Activated CD4-positive, alpha-beta memory T cell treated with anti-CD3 and anti-CD28 coated beads, Interleukin-2, amount 10 ng/mL, durations not matched to agents 7 days and 5 days (primary cell): ENCODE measurements at regions not wholly inside any gene's neighbourhood (a gene's known extent, or its start where the extent isn't known, plus 50 kb on each side); places are given as distances from the start of the nearest gene placed in this dataset.

Experiments used
- CTCF ChIA-PET: fragments of 350-600 bp; sonication (Branson Sonifier 250); formaldehyde crosslinking; loops from one replicate; lab custom pipeline; 2021; ENCODE audit warnings: antibody characterized with exemption, inconsistent platforms; lab: Charles Lee
- POLR2A ChIA-PET: fragments of 350-600 bp; sonication (Branson Sonifier 250); formaldehyde crosslinking; loops from one replicate; lab custom pipeline; 2021; ENCODE audit warnings: antibody characterized with exemption; lab: Charles Lee
- DNase-seq: peaks from one replicate; pipeline ENCODE4 v3.0.0-alpha.2; 2020
- H3K27ac Mint-ChIP-seq: one replicate; pipeline ENCODE4 v1.8.0; 2021; ENCODE audit warnings: mild to moderate bottlenecking, mixed read lengths
- H3K27me3 Mint-ChIP-seq: one replicate; pipeline ENCODE4 v1.8.0; 2021; ENCODE audit warnings: mixed read lengths
- H3K36me3 Mint-ChIP-seq: one replicate; pipeline ENCODE4 v1.8.0; 2021; ENCODE audit warnings: low read depth, mixed read lengths
- H3K4me1 Mint-ChIP-seq: one replicate; pipeline ENCODE4 v1.8.0; 2021; ENCODE audit warnings: mixed read lengths
- H3K4me3 Mint-ChIP-seq: one replicate; pipeline ENCODE4 v1.8.0; 2021; ENCODE audit warnings: mild to moderate bottlenecking, mixed read lengths
- H3K9me3 Mint-ChIP-seq: one replicate; pipeline ENCODE4 v1.8.0; 2021; ENCODE audit warnings: mixed read lengths

DNA sequence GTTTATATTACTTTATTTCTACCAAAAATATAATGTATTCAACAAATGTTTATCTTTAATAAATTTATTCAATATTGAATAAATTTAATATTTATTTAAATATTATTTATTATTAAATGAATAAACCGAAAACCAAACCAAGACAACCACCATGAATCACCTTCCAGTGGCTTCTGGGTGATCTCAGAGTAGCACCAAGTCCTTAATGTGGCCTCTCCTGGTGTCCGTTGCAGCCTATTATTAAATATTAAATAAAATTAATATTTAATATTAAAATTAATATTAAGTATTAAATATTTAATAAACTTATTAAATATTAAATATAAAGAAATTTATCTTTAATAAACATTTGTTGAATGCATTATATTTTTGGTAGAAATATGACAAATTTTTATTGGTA, 143.3 kb upstream of the PLPP4 start:
- no peaks in the 10 kb centered on the region for H3K4me1 Mint-ChIP-seq
- ChIA-PET CTCF (no interaction called here), POLR2A (no interaction called here)
- no peak overlapping the region for H3K4me3 Mint-ChIP-seq
- no peaks in the 10 kb centered on the region for H3K36me3 Mint-ChIP-seq
- no peak for DNase-seq
- H3K9me3 Mint-ChIP-seq, result no peaks in the 10 kb centered on the region
- no peak overlapping the region for H3K27ac Mint-ChIP-seq
- H3K27me3 Mint-ChIP-seq, result no peaks in the 10 kb centered on the region

DNA sequence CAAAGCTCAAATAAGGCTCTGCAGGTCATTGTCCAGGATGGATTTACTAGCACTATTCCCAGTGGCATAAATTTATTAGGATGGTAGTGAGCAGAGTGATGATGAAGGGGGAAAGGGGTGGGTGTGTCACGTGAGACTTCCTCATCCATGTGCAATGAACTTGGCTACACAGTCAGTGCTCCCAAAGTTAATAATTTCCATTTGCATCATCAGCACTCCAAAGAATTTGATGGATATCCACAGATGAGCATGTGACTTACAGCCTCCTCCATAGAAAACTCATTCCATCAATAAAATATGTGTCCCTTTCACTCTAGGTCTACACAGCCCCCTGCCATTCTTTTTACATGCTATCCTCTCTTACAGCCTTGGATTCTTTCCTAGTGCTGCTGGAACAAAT, 142.6 kb upstream of the PLPP4 start:
- ChIA-PET POLR2A (no interaction called here), CTCF (no interaction called here)
- no peaks in the 10 kb centered on the region for H3K9me3 Mint-ChIP-seq
- H3K27me3 Mint-ChIP-seq, result no peaks in the 10 kb centered on the region
- no peaks in the 10 kb centered on the region for H3K4me1 Mint-ChIP-seq
- H3K4me3 Mint-ChIP-seq, result no peak overlapping the region
- no peak for DNase-seq
- H3K36me3 Mint-ChIP-seq, result no peaks in the 10 kb centered on the region
- no peak overlapping the region for H3K27ac Mint-ChIP-seq

DNA sequence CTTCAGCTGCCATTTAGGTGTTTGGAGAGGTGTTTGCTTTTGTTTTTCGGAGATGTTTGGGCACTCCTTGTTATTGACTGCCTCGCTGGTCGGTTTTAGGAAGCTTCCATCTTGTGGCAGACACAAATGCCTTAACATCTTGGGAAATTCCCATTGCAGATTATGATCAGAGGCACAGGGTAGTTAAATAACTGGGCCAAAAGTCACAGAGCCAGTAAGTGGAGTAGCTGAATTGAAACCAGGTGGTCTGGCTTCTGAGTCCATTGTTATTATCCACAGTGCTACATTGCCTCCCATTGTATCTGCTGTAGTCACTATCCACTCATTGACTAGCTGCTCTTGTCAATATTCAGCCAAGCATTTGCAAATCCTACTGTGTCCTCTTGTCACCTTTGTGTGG, 138.2 kb upstream of the PLPP4 start:
- Mint-ChIP-seq H3K4me1 (no peaks in the 10 kb centered on the region), H3K27ac (no peak overlapping the region), H3K4me3 (no peak overlapping the region), H3K9me3 (no peaks in the 10 kb centered on the region), H3K36me3 (no peaks in the 10 kb centered on the region), H3K27me3 (peaks cover 3% of the 10 kb centered on the region)
- CTCF ChIA-PET, result no interaction called here
- POLR2A ChIA-PET, result no interaction called here
- DNase-seq, result no peak

DNA sequence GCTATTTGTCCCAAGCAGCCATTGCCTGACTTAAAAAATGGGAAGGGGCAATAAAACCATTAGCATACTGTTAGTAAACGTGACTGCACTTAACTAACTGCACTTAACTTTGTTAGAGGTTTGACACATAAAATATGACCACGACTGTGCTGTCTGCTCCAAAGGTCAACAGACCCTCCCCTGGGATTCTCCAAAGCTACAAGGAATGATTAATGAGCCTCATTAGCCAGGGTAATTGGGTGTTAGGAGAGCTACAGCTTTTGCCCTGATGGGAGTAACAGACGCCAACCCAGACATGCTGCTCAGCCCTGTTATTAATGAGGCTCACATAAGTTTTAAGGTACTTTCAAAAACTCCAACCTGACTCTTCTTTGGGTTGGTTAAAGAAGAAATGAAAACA, 129.4 kb upstream of the PLPP4 start:
- CTCF ChIA-PET, result interaction anchor here (1.6 kb wide), 1 partner anchor 9 kb away, joined by 5 read pairs; no protein-coding TSS in a partner anchor

DNA sequence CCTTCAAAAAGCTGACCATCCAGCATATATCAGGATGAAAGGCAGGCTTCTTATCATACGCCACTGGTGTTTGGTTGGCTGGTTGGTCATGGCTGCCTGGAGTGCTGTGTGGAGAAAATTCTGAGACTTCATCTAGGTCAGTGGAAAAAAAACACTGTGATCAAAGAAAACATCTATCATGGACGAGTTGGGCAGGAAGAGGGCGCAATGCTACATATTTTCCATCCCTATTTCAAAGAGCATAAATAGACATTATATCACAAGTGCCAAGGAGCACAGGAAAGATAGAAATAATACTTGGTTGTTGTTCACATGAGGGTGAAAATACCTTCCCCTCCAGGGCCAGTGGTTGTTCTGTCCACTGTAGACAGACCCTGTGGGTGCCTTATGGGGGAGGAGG, 128.4 kb upstream of the PLPP4 start:
- ChIA-PET CTCF (no interaction called here), POLR2A (no interaction called here)
- no peaks in the 10 kb centered on the region for H3K27me3 Mint-ChIP-seq
- DNase-seq, result no peak
- no peaks in the 10 kb centered on the region for H3K9me3 Mint-ChIP-seq
- no peaks in the 10 kb centered on the region for H3K36me3 Mint-ChIP-seq
- no peak overlapping the region for H3K4me3 Mint-ChIP-seq
- no peaks in the 10 kb centered on the region for H3K4me1 Mint-ChIP-seq
- H3K27ac Mint-ChIP-seq, result no peak overlapping the region

More for the DNA sequence above, 129.4 kb upstream of the PLPP4 start:
- Mint-ChIP-seq H3K36me3 (no peaks in the 10 kb centered on the region), H3K4me3 (no peak overlapping the region), H3K27ac (no peak overlapping the region), H3K27me3 (no peaks in the 10 kb centered on the region), H3K4me1 (no peaks in the 10 kb centered on the region), H3K9me3 (no peaks in the 10 kb centered on the region)
- POLR2A ChIA-PET, result no interaction called here
- no peak for DNase-seq

DNA sequence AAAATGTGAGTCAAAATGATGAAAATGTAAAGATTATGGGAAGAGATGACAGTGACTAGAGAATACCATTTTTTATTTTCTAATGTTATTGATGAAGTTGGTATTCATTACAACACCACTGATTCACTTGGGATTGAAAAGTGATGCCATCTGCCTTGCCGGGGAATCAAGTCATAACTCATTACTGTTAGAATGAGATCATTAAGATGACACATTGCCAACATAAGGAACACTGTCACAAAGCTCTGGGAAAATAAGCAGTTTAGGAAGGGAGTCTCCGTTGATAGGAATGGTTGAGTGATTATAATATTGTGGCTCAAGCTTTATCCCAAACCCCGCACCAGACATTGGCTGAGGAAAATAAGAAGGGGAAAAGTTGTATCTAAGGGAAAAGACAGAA, 121.5 kb upstream of the PLPP4 start:
- CTCF ChIA-PET, result interaction anchor here (1.0 kb wide), 1 partner anchor 114 kb away, joined by 4 read pairs; no protein-coding TSS in a partner anchor
- H3K4me1 Mint-ChIP-seq, result no peaks in the 10 kb centered on the region
- POLR2A ChIA-PET, result no interaction called here
- H3K9me3 Mint-ChIP-seq, result no peaks in the 10 kb centered on the region
- no peaks in the 10 kb centered on the region for H3K36me3 Mint-ChIP-seq
- H3K27me3 Mint-ChIP-seq, result peaks cover 6% of the 10 kb centered on the region
- H3K4me3 Mint-ChIP-seq, result no peak overlapping the region
- H3K27ac Mint-ChIP-seq, result no peak overlapping the region
- no peak for DNase-seq

DNA sequence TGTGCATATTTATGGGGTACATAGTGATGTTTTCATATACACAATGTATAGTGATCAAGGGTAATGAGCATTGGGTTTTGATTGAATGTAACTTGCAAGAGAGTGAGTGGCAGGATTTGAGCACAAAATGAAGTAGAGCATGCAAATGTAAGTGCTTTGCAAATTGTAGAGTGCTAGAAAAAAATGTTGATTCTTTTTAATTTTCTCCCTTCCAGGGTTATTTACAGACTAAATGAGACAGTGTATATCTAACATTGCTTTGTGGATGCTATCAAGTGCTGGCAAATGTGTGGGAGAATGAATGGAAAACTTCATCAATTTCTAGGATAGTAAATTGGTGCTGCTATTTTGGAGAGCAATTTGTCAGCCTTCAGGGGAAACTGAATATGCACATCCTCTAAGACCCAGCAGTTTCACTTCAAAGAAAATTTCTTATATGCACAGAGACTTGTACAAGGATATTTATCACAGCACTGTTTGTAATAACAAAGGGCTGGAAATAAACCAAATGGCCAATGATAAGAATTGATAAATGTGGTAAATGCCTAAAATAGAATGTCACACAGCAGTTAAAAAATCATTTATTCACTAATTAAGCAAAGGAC, 120.6 kb upstream of the PLPP4 start:
- Mint-ChIP-seq H3K27me3 (peaks cover 6% of the 10 kb centered on the region), H3K9me3 (no peaks in the 10 kb centered on the region), H3K27ac (no peak overlapping the region), H3K4me1 (no peaks in the 10 kb centered on the region), H3K36me3 (no peaks in the 10 kb centered on the region), H3K4me3 (no peak overlapping the region)
- POLR2A ChIA-PET, result no interaction called here
- DNase-seq, result no peak
- CTCF ChIA-PET, result interaction anchor here (0.6 to 1.7 kb wide), 8 partner anchors 9 to 586 kb away, joined by 3 to 14 read pairs (median 4); no protein-coding TSS in a partner anchor

DNA sequence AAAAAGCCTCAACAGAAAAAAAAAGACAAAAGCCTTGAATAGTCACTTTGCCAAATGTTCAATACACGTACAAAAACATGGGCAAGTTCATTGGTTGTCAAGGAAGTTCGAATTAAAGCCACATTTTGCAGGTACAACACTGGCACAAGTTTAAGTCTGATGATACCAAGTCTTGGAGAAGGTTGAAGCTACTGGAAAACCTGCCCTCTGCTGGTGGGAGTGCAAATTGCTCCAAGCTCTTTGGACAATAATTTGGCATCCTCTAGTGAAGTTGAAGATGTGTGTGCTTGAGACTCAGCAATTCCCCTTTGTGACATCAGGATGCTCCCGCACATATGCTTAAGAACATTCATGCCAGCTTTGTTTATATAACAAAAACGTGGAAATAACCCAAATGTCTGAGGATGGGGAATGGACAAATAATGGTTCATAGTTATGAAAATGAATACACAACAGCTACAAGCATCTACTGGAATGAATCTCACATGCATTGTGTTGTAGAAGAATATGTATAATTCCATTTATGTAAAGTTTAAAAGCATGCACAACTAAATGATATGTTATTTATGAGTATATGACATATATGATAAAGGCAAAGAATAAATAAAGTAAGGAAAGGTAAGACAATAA, 120.0 kb upstream of the PLPP4 start:
- Mint-ChIP-seq H3K4me3 (no peak overlapping the region), H3K27me3 (peaks cover 6% of the 10 kb centered on the region), H3K9me3 (no peaks in the 10 kb centered on the region), H3K27ac (no peak overlapping the region), H3K4me1 (no peaks in the 10 kb centered on the region), H3K36me3 (no peaks in the 10 kb centered on the region)
- POLR2A ChIA-PET, result no interaction called here
- peak; percentile 56 for DNase-seq
- CTCF ChIA-PET, result interaction anchor here (0.6 to 1.7 kb wide), 8 partner anchors 10 to 586 kb away, joined by 3 to 14 read pairs (median 4); no protein-coding TSS in a partner anchor

DNA sequence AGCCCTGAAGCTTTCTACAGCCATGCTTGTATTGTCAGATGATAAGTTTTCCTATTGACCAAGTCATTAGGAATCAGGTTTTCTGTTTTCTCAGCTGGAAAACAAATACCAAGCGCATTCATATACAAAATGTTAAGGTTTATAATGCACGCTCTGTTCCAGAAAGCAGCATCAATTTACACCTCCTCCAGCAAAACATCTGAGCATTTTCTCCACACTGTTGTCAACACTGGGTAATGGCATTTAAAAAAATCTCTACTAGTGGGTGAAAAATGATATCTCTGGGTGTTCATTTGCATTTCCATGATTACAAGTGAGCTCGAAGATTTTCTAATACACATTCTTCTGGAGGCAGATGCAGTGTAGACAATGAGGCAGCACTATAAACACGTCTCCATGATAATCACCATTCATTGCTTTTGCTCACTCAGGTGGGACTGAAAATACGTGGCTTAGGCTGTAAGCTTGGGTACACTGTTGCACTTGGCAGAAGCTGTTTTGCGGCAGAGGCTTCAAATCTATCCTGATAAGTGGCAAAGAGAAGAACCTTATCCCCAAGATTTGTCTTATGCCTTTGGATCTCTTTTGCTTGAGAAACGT, 114.8 kb upstream of the PLPP4 start:
- no peak overlapping the region for H3K4me3 Mint-ChIP-seq

DNA sequence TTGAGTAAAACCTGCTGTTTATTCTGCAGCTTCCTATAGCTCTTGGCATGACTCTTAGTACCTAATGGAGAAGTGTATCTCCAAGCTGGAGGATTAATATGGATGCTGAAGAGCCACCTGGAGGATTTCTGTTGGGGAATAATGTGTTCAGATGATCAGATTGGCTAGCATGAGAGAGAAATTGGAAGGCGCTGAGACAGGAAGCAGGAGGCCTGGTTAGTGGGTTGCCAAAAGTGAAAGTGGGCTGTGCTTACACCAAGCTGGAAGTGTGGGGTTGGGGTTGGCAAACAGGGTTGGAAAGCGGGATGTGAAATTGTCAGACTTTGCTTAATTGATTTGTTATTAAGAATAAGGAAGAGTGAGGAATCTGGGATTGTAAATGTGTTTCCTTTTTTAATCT, 111.8 kb upstream of the PLPP4 start:
- Mint-ChIP-seq H3K27me3 (no peaks in the 10 kb centered on the region), H3K4me1 (no peaks in the 10 kb centered on the region), H3K4me3 (no peak overlapping the region), H3K9me3 (no peaks in the 10 kb centered on the region), H3K27ac (no peak overlapping the region), H3K36me3 (no peaks in the 10 kb centered on the region)
- DNase-seq, result no peak
- POLR2A ChIA-PET, result no interaction called here
- CTCF ChIA-PET, result no interaction called here

More for the DNA sequence above, 114.8 kb upstream of the PLPP4 start:
- H3K27me3 Mint-ChIP-seq, result peaks cover 6% of the 10 kb centered on the region
- H3K27ac Mint-ChIP-seq, result no peak overlapping the region
- CTCF ChIA-PET, result no interaction called here
- DNase-seq, result no peak
- H3K36me3 Mint-ChIP-seq, result no peaks in the 10 kb centered on the region
- POLR2A ChIA-PET, result no interaction called here
- H3K4me1 Mint-ChIP-seq, result no peaks in the 10 kb centered on the region
- no peaks in the 10 kb centered on the region for H3K9me3 Mint-ChIP-seq

DNA sequence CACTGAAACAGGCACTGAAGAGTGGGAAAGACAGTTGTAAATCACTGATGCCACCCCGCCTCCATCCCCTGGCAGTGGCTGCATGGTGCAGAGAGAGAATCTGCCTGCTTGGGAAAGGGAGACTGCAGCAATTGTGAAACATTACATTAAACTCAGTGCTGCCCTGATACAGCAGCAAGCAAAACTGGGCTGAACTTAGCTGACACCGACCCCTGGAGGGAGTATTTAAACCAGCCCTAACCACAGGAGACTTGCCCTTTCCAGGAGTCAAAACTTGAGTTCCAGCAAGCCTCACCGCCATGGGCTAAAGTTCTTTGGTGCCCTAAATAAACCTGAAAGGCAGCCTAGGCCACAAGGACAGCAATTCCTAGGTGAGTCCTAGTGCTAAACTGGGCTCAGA, 109.4 kb upstream of the PLPP4 start:
- CTCF ChIA-PET, result no interaction called here
- POLR2A ChIA-PET, result no interaction called here
- DNase-seq, result no peak
- Mint-ChIP-seq H3K27ac (no peak overlapping the region), H3K27me3 (no peaks in the 10 kb centered on the region), H3K4me1 (no peaks in the 10 kb centered on the region), H3K4me3 (no peak overlapping the region), H3K9me3 (no peaks in the 10 kb centered on the region), H3K36me3 (no peaks in the 10 kb centered on the region)

DNA sequence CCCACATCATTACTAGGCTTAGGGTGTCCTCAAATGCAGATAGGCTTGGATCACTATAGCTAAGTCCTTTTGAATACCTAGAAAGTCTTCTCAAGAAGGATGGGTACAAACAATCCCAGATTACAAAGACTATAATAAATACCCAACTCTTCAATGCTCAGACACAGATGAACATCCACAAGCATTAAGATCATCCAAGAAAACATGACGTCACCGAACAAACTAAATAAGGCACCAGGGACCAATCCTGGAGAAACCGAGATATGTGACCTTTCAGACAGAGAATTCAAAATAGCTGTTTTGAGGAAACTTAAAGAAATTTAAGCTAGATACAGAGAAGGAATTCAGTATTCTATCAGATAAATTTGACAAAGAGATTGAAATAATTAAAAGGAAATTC, 108.0 kb upstream of the PLPP4 start:
- CTCF ChIA-PET, result no interaction called here
- no peak overlapping the region for H3K27ac Mint-ChIP-seq
- H3K36me3 Mint-ChIP-seq, result no peaks in the 10 kb centered on the region
- H3K9me3 Mint-ChIP-seq, result no peaks in the 10 kb centered on the region
- H3K4me3 Mint-ChIP-seq, result no peak overlapping the region
- H3K27me3 Mint-ChIP-seq, result no peaks in the 10 kb centered on the region
- DNase-seq, result no peak
- H3K4me1 Mint-ChIP-seq, result no peaks in the 10 kb centered on the region
- POLR2A ChIA-PET, result no interaction called here

DNA sequence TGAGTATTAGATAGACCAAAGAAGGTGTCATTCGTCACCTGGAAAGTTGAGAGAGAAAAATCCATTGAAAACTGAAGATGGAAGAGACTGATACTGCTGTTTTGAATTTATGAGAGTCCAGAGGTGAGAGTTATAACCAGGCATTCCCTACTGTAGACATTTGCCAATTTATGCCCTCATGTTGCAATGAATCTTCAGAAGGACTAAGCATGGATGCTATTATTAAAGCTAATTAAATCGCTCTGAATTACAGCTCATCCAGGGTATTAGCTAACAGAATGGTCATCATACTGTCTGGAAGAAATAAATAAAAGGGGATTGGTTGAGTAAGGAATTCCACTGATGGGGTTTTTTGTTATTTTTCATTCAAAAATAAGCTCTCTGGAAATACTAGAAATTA, 101.6 kb upstream of the PLPP4 start:
- H3K27ac Mint-ChIP-seq, result no peak overlapping the region
- H3K4me3 Mint-ChIP-seq, result no peak overlapping the region
- CTCF ChIA-PET, result interaction anchor here (1.0 kb wide), 1 partner anchor 21 kb away, joined by 3 read pairs; no protein-coding TSS in a partner anchor
- H3K4me1 Mint-ChIP-seq, result no peaks in the 10 kb centered on the region
- no peaks in the 10 kb centered on the region for H3K27me3 Mint-ChIP-seq
- POLR2A ChIA-PET, result no interaction called here
- no peaks in the 10 kb centered on the region for H3K9me3 Mint-ChIP-seq
- no peaks in the 10 kb centered on the region for H3K36me3 Mint-ChIP-seq
- DNase-seq, result no peak
